CD4-positive, alpha-beta memory T cell (primary cell): ENCODE measurements at regions not wholly inside any gene's neighbourhood (a gene's known extent, or its start where the extent isn't known, plus 50 kb on each side); places are given as distances from the start of the nearest gene placed in this dataset.

Experiments used
- CTCF ChIA-PET: fragments of 350-600 bp; sonication (Branson Sonifier 250); formaldehyde crosslinking; loops from one replicate; lab custom pipeline; 2021; ENCODE audit warnings: inconsistent platforms; ENCODE audit not compliant: partially characterized antibody; lab: Charles Lee
- POLR2A ChIA-PET: fragments of 350-600 bp; sonication (Branson Sonifier 250); formaldehyde crosslinking; loops from one replicate; lab custom pipeline; 2021; ENCODE audit not compliant: partially characterized antibody; lab: Charles Lee
- DNase-seq, 5 donors: peaks; one replicate each; pipeline versions ENCODE4 v3.0.0 to v3.0.0-alpha.2; 2020 to 2022; ENCODE audit warnings: mixed read lengths in 1 of 5
- H3K27ac ChIP-seq: one replicate; pipeline ENCODE4 v1.7.0; 2013; ENCODE audit warnings: low read depth, low read length
- H3K27me3 ChIP-seq: 2 replicates; pipeline ENCODE4 v1.7.0; 2013; ENCODE audit warnings: mild to moderate bottlenecking, low read length, moderate library complexity; ENCODE audit not compliant: insufficient read depth
- H3K36me3 ChIP-seq: 2 replicates; pipeline ENCODE4 v1.7.0; 2013; ENCODE audit warnings: mild to moderate bottlenecking, low read length, moderate library complexity; ENCODE audit not compliant: insufficient read depth
- H3K4me1 ChIP-seq: 2 replicates; pipeline ENCODE4 v1.7.0; 2013; ENCODE audit warnings: mild to moderate bottlenecking, low read length, moderate library complexity; ENCODE audit not compliant: insufficient read depth
- H3K4me3 ChIP-seq, 2 donors: one replicate each; pipeline ENCODE4 v1.7.0; 2013; ENCODE audit warnings: low read length in 2 of 2, mild to moderate bottlenecking in 1 of 2
- H3K9me3 ChIP-seq, 2 donors: one replicate each; pipeline ENCODE4 v1.7.0; 2013; ENCODE audit warnings: low read length in 2 of 2, control low read depth in 1 of 2; ENCODE audit not compliant: control insufficient read depth in 1 of 2
- H3K27ac Mint-ChIP-seq, 7 donors: one replicate each; pipeline ENCODE4 v1.8.0; 2020 to 2021; ENCODE audit warnings: mixed read lengths in 7 of 7, mild to moderate bottlenecking in 6 of 7, inconsistent platforms in 3 of 7, moderate library complexity in 3 of 7
- H3K27me3 Mint-ChIP-seq, 2 donors: one replicate each; pipeline ENCODE4 v1.8.0; 2020 to 2021; ENCODE audit warnings: mixed read lengths in 2 of 2
- H3K36me3 Mint-ChIP-seq, 2 donors: one replicate each; pipeline ENCODE4 v1.8.0; 2020 to 2021; ENCODE audit warnings: mixed read lengths in 2 of 2, inconsistent platforms in 1 of 2, mild to moderate bottlenecking in 1 of 2
- H3K4me1 Mint-ChIP-seq, 4 donors: one replicate each; pipeline ENCODE4 v1.8.0; 2020 to 2021; ENCODE audit warnings: mixed read lengths in 4 of 4, mild to moderate bottlenecking in 1 of 4
- H3K4me3 Mint-ChIP-seq, 8 donors: one replicate each; pipeline ENCODE4 v1.8.0; 2020 to 2021; ENCODE audit warnings: mixed read lengths in 8 of 8, mild to moderate bottlenecking in 7 of 8, moderate library complexity in 6 of 8, inconsistent platforms in 3 of 8
- H3K9me3 Mint-ChIP-seq, 8 donors: one replicate each; pipeline ENCODE4 v1.8.0; 2020 to 2021; ENCODE audit warnings: mixed read lengths in 8 of 8, mild to moderate bottlenecking in 5 of 8, inconsistent platforms in 3 of 8, moderate library complexity in 1 of 8
- intact Hi-C: fragments of 100-400 bp; cut with micrococcal nuclease; formaldehyde crosslinking; loops from one replicate; pipeline ENCODE4 v1.15.1; 2023

DNA sequence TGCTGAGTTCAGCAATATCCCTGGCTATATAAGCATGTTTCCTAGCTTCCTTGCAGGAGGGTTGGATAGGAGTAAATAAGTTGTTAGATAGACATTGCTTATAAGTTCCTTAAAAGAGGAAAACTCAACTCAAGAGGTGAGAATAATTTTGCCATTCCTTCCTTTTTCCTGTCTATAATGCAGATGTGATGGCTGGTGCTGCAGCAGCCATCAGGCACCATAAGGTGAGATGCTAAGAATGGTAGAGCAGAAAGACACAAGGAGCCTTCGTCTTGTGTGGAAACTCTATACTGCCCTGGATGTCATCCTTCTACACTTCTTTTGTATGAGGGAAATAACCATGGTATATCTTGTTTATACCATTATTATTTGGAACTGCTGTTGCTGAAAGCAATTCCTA, 74.5 kb upstream of the GRK3 start:
- no peaks in the 10 kb centered on the region for H3K36me3 ChIP-seq
- DNase-seq = no peak
- CTCF ChIA-PET = no interaction called here
- Mint-ChIP-seq H3K4me1 (peaks cover 0 to 4% (median under 1%) of the 10 kb centered on the region in 4 donors), H3K27ac (no peak overlapping the region), H3K4me3 (no peak overlapping the region), H3K36me3 (peaks cover 27 to 56% of the 10 kb centered on the region in 2 donors), H3K9me3 (peaks cover 0 to 4% (median 0%) of the 10 kb centered on the region in 8 donors), H3K27me3 (no peaks in the 10 kb centered on the region)
- no peaks in the 10 kb centered on the region for H3K9me3 ChIP-seq
- no peak overlapping the region for H3K4me3 ChIP-seq
- no peaks in the 10 kb centered on the region for H3K4me1 ChIP-seq
- H3K27me3 ChIP-seq = no peaks in the 10 kb centered on the region
- intact Hi-C loops = no loop called here
- POLR2A ChIA-PET = no interaction called here
- H3K27ac ChIP-seq = no peak overlapping the region

DNA sequence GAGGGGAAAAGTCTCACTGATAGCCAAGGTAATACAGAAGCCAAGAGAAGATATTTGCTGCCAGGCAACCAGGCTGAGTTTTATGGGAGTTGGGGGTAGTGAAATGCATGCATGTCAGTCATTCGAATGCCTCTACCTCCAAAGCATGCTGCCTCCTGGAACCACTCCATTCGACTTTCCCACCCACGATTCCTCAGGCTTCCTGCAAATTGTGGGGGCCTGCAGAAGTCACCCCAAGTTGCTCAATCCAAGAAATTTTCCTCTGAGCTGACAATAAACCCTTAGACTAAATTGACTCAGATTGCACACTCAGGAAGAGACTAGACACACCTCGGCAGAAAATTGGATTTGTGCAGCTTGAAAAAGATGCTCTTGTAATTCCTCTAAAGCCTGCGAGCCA, 73.6 kb upstream of the GRK3 start:
- no peak overlapping the region for H3K27ac ChIP-seq
- no peak overlapping the region for H3K4me3 Mint-ChIP-seq
- peaks cover 0 to 4% (median 0%) of the 10 kb centered on the region in 8 donors for H3K9me3 Mint-ChIP-seq
- H3K27ac Mint-ChIP-seq = no peak overlapping the region
- H3K27me3 Mint-ChIP-seq = no peaks in the 10 kb centered on the region
- H3K36me3 ChIP-seq = no peaks in the 10 kb centered on the region
- no peaks in the 10 kb centered on the region for H3K9me3 ChIP-seq
- no peaks in the 10 kb centered on the region for H3K27me3 ChIP-seq
- H3K4me3 ChIP-seq = no peak overlapping the region
- intact Hi-C loops = no loop called here
- H3K4me1 Mint-ChIP-seq = peaks cover 0 to 4% (median 1%) of the 10 kb centered on the region in 4 donors
- no peaks in the 10 kb centered on the region for H3K4me1 ChIP-seq
- H3K36me3 Mint-ChIP-seq = peaks cover 23 to 47% of the 10 kb centered on the region in 2 donors
- no peak for DNase-seq
- ChIA-PET POLR2A (no interaction called here), CTCF (no interaction called here)

DNA sequence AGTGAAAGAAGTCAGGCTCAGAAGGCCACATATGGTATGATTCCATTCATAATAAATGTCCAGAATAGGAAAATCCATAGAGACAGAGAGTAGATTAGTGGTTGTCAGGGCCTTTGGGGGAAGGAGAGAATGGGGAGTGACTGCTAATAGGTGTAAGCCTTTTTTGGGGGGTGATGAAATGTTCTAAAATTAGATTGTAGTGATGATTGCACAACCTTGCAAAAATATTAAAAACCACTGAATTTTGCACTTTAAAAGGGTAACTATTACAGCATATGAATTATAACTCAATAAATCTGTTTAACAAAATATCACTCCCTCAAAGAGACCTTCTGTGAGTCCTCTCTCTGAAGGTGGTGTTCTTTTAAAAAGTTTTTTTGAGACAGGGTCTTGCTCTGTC, 72.3 kb upstream of the GRK3 start:
- no peak overlapping the region for H3K4me3 ChIP-seq
- Mint-ChIP-seq H3K27me3 (no peaks in the 10 kb centered on the region), H3K27ac (no peak overlapping the region), H3K4me3 (no peak overlapping the region), H3K4me1 (peaks cover 0 to 4% (median 1%) of the 10 kb centered on the region in 4 donors), H3K9me3 (peaks cover 0 to 4% (median 0%) of the 10 kb centered on the region in 8 donors), H3K36me3 (peaks cover 22 to 49% of the 10 kb centered on the region in 2 donors)
- H3K9me3 ChIP-seq = no peaks in the 10 kb centered on the region
- POLR2A ChIA-PET = no interaction called here
- intact Hi-C loops = no loop called here
- H3K36me3 ChIP-seq = no peaks in the 10 kb centered on the region
- no peaks in the 10 kb centered on the region for H3K4me1 ChIP-seq
- CTCF ChIA-PET = no interaction called here
- no peak overlapping the region for H3K27ac ChIP-seq
- no peaks in the 10 kb centered on the region for H3K27me3 ChIP-seq
- DNase-seq = no peak

DNA sequence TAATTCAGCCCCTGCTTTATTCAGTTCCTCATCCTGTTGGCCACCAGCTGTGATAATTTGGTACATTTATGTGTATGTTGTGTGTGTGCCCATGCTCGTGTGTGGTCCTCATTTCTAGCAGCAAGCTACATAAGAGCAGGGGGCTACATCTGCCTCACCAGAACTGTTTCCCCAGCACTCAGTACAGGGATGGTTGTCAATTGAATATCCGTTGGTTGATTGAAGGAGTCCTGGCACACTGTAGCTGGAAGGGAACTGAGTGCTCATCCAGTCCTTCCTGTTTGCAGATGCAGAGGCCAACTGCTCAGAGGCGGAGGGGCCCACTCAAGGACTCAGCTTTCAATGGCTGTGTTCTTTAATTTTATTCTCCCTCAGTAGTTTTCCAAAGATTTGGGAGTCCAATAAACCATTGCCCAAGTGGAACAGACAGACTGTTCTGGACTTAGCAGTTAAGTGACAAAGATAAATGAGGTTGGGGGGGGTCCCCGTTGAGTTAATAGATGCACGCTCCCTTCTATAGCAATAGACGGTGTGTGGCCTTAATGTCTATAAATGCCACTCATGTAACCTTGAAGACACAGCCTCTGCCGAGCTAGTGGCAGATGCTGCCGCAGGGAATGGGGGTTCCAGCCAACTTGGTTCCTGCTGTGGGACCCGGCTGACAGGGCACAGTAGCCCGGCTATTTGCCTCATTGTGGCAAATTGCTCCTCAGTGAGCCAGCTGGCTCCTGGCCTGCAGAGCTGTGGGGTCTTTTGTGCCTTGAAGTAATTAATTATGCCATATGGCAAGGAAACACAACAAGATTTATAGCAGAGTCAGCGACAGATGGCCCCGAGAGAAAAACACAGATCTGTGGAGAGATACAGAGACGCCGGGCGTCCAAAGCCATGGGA, 71.4 kb upstream of the GRK3 start:
- Mint-ChIP-seq H3K9me3 (peaks cover 0 to 4% (median 0%) of the 10 kb centered on the region in 8 donors), H3K36me3 (peaks cover 22 to 45% of the 10 kb centered on the region in 2 donors), H3K27me3 (no peaks in the 10 kb centered on the region), H3K4me1 (peaks cover 0 to 4% (median 1%) of the 10 kb centered on the region in 4 donors), H3K4me3 (no peak overlapping the region), H3K27ac (no peak overlapping the region)
- no peak for DNase-seq
- no peaks in the 10 kb centered on the region for H3K27me3 ChIP-seq
- no peak overlapping the region for H3K4me3 ChIP-seq
- no peaks in the 10 kb centered on the region for H3K4me1 ChIP-seq
- CTCF ChIA-PET = no interaction called here
- no peaks in the 10 kb centered on the region for H3K36me3 ChIP-seq
- POLR2A ChIA-PET = no interaction called here
- H3K9me3 ChIP-seq = no peaks in the 10 kb centered on the region
- H3K27ac ChIP-seq = no peak overlapping the region
- intact Hi-C loops = no loop called here

DNA sequence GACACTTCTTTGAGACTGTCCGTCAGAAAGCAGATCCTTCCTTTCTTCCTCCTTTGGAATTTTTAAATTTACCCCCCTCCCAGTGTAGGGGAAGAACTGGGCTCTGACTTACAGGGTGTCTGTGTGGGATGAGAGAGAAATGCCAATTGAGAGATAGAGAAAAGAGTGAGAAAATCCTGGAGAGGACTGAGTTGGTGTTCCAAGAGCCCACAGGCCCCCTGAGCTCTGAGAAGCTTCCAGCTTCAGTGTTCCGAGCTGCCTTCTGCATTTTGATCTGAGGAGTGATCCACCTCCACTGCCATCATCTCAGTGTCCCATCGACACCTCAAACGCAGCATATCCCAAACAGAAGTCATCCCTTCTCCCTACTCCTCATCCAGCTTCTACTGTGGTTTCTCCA, 70.7 kb upstream of the GRK3 start:
- Mint-ChIP-seq H3K36me3 (peaks cover 21 to 38% of the 10 kb centered on the region in 2 donors), H3K4me1 (peaks cover 0 to 4% (median 1%) of the 10 kb centered on the region in 4 donors), H3K9me3 (peaks cover 0 to 4% (median 0%) of the 10 kb centered on the region in 8 donors), H3K27ac (peak overlapping the region in 1 of 7 donors; percentile 44), H3K4me3 (no peak overlapping the region), H3K27me3 (no peaks in the 10 kb centered on the region)
- intact Hi-C loops = no loop called here
- ChIA-PET CTCF (no interaction called here), POLR2A (no interaction called here)
- H3K27ac ChIP-seq = no peak overlapping the region
- H3K9me3 ChIP-seq = no peaks in the 10 kb centered on the region
- no peaks in the 10 kb centered on the region for H3K27me3 ChIP-seq
- no peaks in the 10 kb centered on the region for H3K36me3 ChIP-seq
- no peak overlapping the region for H3K4me3 ChIP-seq
- no peak for DNase-seq
- H3K4me1 ChIP-seq = no peaks in the 10 kb centered on the region

DNA sequence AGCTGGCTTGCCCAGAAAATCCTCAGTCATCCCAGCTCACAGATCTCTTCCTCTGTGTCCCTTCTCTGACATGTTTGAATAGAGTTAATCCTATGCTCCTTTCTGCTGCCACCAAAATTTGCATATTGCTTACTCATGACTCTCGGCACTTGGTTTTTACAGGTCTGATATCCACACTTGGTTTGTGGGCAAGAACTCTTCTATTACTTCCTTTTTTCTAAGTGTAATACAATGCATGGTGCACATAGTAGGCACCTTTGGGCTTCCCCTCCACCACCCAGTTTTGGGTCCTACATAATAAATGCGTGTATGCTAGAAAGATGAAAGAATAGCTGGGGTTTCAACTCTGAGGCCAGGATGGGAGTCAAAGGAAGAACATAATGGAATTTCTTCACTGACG, 69.7 kb upstream of the GRK3 start:
- Mint-ChIP-seq H3K4me1 (peaks cover 0 to 4% (median 1%) of the 10 kb centered on the region in 4 donors), H3K9me3 (peaks cover 0 to 3% (median 0%) of the 10 kb centered on the region in 8 donors), H3K4me3 (peak overlapping the region in 1 of 8 donors; percentile 12), H3K27me3 (no peaks in the 10 kb centered on the region), H3K36me3 (peaks cover 18 to 29% of the 10 kb centered on the region in 2 donors), H3K27ac (peak overlapping the region in 1 of 7 donors; percentile 48)
- Histone ChIP-seq H3K9me3 (no peaks in the 10 kb centered on the region), H3K27ac (no peak overlapping the region), H3K36me3 (no peaks in the 10 kb centered on the region), H3K27me3 (no peaks in the 10 kb centered on the region), H3K4me1 (no peaks in the 10 kb centered on the region), H3K4me3 (no peak overlapping the region)
- CTCF ChIA-PET = interaction anchor here (1.0 kb wide), 1 partner anchor 48 kb away, joined by 3 read pairs; no protein-coding TSS in a partner anchor
- POLR2A ChIA-PET = no interaction called here
- intact Hi-C loops = no loop called here
- DNase-seq = no peak

DNA sequence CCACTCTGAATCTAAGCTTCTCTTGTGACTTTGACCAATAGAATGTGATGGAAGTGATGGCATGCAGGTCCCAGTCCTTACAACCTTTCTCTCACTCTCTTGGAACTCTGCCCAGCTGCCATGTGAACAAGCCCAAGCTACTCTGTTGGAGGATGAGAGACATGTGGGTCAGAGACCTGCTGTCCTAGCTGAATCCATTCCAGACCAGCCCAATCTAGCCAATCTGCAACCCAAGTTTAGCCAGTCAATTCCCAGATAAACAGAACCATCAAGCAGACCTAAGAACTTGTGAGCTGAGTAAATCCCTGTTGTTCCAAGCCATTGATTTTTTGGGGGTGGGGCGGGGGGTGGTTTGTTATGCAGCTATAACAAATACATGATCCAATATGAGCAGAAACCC, 69.2 kb upstream of the GRK3 start:
- Histone ChIP-seq H3K36me3 (no peaks in the 10 kb centered on the region), H3K27me3 (no peaks in the 10 kb centered on the region), H3K4me1 (no peaks in the 10 kb centered on the region), H3K27ac (no peak overlapping the region), H3K4me3 (no peak overlapping the region), H3K9me3 (no peaks in the 10 kb centered on the region)
- peaks cover 0 to 4% (median 1%) of the 10 kb centered on the region in 4 donors for H3K4me1 Mint-ChIP-seq
- no peaks in the 10 kb centered on the region for H3K27me3 Mint-ChIP-seq
- no peak overlapping the region for H3K27ac Mint-ChIP-seq
- no peak for DNase-seq
- peaks cover 0 to 2% (median 0%) of the 10 kb centered on the region in 8 donors for H3K9me3 Mint-ChIP-seq
- POLR2A ChIA-PET = no interaction called here
- peaks cover 13 to 23% of the 10 kb centered on the region in 2 donors for H3K36me3 Mint-ChIP-seq
- intact Hi-C loops = no loop called here
- CTCF ChIA-PET = interaction anchor here (1.0 kb wide), 1 partner anchor 48 kb away, joined by 3 read pairs; no protein-coding TSS in a partner anchor
- no peak overlapping the region for H3K4me3 Mint-ChIP-seq
